Activated gamma-delta T cell treated with Interleukin-2 at 50 U/mL for 16 hours (primary cell): ENCODE measurements at regions not wholly inside any gene's neighbourhood (a gene's known extent, or its start where the extent isn't known, plus 50 kb on each side); places are given as distances from the start of the nearest gene placed in this dataset.

Experiments used
- DNase-seq: peaks from one replicate; pipeline ENCODE4 v3.0.0-alpha.2; 2020

DNA sequence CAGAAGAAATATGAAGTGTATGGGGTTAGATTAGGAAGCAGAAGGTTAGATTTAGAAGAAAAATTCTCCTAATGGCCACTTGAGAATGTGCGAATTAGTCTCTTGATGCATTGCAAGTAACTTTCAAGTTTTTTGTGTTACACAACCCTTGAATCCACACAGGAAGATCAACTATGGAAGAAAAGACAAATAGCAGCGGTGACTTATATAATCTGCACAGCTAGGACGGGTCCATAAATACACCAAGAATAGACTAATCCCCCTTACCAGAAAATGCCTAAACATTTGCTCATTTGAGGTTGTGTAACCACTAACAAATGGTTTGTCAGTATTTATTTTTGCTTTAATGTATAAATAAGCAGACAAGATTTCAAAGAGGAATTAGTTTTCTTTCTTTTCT, 182.6 kb downstream of the TGFB2 start:
- DNase-seq: no peak

DNA sequence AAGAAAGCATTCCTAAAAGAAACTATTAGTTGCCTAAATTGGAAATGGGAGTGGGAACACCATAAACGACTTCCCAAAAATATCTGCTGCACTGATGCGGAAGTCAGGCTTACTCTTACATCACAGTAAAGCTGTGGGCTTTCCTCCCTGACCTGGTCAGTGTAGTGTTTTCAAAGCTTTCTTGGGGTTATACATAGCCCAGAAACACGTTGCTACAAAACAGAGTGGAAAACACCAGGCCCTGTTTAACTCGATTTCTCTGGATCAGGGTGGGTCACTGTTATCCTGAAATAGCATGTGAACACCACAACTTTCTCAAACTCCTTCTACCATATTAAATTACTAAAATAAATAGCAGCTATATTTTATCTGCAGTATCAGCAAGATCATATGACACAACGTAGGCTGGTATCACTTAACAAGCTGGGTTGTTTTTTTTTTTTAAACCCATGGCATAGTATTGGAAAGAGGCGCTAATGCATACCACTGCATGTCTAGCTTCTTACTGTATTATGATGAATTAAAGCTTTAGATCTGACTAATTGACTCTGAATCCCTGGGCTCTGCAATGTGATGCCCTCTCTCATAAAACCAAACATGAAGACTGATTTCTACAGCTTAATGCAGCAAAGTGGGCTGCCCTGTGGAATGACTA, 184.6 kb downstream of the TGFB2 start:
- DNase-seq: no peak

DNA sequence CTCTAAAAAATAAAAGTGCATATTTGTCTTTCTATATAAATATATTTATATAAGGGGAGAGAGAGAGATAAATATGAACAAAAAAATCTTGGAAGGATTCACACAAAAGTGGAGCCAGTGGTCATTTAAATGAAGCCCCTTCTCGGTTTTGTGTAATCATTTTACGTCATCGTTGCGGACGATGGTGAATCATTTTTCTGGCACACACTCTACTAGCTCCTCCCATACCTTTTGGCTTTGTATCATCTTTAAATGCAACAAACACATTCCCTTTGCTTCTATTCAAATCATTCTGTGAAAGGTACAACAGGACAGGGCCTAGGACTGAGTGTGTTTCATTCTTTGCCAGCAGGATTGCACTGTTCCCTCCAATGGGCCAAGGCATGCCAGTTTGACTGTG, 186.8 kb downstream of the TGFB2 start:
- DNase-seq: no peak

DNA sequence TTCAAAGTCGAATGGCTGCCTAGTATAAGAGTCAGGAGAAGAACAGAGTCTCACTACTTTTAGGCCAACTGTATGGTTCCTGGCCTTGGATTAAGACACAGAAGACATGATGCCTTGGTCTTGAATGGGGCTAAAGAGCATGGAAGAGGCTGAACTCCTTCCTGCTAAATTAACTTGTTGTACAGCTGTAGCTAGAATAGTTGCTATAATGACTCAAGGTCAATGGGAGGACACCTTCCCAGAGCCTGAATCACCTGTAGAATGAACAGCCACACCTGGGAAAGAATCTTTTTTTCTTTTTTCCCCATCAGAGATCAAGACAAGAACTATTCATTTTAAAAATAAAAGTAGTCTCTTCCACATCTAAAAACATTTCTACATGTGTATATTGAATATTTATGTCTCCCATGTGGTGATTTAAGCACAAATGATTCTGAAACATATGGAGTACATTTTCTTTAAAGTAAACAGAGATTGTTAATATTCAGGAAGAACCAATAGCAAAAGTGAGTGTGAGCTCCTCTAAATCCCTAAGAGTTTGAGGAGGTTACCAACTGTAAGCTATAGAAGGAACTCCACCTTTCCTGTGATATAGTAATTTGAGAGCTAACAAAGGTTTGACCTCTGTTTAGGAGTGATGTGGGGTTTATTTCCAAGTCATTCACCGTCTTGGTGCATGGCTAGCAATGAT, 191.3 kb downstream of the TGFB2 start:
- DNase-seq: no peak

DNA sequence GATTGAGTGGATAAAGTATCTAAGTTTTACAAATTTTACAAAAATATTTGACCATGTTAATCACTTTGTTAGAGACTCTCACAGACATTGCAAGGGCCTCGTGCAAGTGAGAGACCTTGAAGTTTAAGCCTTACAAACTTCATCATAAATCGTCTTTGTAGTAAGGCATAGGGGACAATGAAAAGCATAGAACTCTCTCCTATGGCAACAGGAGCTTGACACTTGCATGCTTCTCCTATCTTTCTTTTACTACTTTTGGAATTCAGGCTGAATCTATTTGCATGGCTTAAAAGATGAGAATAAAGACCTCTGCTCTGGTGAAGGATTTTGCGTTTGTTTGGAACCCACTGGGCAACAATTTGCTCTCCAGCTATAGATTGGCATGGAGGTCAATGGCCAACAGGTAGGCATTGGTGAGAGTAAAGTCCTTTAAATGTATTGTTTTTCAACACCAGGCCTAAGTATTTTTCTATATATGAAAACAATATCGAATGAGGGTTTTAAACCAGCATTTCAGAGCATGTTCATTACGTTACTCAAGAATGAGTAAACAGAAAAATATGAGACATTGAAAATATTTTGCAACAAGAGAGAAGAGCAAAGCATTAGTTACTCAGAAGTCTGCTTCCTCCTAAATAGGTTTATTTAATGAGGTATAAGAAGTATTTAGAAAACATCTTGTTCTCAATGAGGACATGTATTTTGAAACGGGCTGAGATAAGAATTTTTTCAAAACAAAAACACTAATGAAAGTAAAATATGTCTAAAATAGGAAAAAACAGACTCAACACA, 192.2 kb downstream of the TGFB2 start:
- DNase-seq: no peak

DNA sequence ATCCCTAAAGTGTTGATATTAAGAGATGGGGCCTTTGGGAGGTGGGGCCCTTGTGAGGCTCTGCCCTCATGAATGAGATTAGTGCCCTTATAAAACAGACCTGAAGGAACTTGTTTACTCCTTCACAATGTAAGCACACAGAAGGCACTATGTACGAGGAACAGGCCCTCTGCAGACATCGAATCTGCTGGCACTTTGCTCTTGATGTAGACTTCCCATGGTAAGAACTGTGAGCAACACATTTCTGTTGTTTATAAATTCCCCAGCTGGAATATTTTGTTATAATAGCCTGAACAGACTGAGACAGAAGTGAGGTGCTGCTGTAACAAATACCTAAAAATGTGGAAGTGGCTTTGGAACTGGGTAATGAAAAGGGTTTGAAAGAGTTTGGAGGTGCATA, 193.2 kb downstream of the TGFB2 start:
- DNase-seq: no peak

DNA sequence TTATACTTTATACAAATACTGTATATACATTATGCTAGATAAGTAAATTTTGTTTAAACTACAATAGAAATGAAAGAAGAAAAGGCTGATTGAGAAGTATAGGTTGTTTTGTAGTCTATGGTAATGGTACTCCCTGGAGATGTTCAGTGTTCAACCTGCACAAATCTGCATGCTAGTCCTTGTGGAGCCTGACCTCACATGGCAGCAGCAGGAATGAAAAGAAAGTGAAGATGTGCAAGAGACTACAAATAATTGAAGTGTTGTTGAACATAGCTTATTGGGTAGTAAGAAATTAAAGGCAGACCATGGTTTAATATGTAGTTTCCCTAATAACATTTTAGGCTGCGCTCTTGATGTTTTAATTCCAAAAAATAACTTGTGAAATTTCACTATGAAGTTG, 201.2 kb downstream of the TGFB2 start:
- no peak for DNase-seq

DNA sequence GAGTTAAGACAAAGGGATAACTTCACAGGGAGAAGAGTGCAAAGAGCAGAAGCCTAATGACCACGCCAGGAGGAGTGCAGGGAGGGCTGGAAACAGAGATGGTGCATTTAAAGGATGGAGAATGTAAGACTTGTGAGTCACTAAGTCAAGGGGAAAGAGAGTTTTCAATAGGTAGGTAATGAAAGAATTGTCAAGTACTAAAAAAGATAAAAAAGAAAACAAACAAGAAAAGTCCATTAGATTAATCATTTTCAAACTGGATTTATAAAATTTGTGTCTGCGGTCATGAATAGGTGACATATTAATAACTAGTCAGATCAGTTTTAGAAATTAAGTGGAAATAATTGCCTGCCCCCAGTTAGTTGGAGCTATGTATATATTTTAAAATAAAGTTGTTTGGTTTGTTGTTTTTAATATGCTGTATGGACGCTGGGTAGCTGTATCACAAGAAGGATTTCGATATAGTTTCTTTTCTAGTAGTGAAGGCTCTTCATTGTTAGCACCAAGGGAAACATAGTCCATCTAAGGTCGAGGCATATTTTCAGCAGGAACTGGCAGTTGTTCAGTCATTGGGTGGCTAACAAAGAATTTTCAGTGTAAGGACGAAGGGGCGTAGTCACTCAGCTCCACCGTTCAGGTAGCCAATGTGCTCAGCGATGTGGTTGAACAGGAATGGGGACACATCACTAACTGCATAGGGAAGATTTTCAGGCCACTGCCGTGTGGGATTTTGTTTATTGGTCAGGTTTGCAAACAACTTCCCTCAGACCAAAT, 203.0 kb downstream of the TGFB2 start:
- no peak for DNase-seq

DNA sequence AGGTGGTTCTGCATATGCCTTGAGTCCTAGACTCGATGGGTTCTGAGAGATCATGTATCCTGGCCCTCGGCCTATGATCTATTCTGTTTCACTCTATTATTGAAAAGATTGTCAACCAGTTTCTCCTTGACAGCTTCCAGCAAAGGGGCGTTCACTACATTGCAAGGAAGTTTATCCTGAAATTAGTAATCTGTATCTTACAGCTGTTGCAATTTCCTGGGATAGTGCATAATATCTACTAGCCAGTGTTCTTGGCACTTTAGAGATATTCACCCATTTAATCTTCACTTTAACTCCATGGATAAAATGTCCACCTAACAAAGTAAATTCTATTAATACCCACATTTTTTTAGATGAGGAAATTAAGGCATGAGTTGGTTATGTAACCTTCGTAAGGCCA, 203.6 kb downstream of the TGFB2 start:
- DNase-seq: no peak

DNA sequence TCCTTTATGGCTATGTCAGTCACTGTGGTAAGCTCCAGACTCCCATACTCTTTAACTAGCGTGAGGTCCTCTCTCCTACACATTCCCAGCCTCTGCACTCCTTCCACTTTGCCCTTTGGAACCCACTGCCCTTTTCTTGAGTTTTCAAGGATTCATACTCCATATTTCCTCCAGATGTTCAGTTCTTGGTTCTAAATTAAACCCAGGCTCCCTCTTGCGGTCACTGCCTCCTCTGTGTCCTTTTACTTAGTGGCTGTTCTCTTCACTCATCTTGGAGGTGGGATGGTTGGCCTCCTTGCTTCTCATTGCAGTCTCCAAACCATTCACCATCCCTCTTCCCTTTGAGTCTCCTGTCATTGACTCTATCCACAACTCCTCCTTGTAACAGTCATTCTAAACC, 208.1 kb downstream of the TGFB2 start:
- DNase-seq: no peak

DNA sequence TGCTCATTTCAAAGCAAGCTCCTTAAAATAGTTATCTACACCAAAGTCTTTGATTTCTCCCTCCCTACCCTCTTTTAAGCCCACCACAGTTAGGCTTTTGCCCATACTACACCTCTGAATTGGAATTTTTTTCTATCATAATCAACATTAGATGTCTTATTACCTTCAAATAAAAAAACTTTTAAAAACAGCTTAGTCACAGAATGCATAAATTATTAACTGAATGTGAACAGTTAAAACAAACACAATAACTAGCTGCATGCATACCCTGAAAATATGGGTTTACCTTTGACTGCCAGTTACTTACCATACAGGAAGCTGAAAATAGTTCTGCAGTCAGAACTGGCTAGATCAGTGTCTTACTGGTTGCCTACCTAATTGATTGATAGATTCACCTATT, 210.9 kb downstream of the TGFB2 start:
- no peak for DNase-seq

DNA sequence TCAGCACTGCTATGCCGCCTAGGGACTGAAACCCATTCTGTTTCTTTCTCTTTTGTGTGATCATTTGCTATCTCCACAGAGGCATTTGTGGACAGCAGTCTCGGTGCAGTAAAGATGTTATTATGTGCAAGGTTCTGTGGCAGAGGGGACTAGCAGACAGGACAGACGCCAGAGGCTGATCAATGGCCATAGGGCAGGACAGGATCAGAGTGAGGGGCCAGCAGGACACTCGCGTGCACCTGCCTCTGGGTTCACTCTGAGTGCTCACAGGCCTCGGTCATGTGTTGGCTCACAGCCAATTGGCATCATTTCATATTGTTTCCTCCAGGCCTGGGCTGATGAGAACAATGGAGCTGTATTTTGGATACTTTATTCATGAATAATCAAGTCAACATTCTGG, 212.6 kb downstream of the TGFB2 start:
- DNase-seq: no peak

DNA sequence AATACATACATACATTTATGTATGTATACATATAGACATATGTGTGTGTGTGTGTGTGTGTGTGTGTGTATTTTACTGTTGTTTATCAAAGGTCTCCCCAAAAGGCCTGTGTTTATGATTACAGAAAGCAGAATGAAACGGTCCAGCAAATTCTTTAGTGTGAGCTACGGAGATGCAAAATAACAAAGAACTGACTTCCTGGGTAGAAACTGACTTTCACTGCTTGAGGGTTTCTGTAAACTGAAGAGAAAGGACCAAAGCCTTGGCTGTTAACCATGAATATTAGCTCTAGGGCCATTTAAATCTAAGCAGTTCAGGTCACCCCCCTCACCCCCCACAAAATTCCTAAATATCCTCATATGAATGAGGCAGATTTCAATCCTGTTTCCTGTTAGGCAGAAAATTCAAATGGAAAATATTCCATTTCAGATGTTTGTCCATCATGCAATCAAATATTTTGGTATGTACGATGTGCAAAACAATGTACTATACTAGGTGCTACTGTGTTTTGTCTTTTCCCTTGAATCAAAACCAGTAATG, 213.2 kb downstream of the TGFB2 start:
- DNase-seq: no peak

DNA sequence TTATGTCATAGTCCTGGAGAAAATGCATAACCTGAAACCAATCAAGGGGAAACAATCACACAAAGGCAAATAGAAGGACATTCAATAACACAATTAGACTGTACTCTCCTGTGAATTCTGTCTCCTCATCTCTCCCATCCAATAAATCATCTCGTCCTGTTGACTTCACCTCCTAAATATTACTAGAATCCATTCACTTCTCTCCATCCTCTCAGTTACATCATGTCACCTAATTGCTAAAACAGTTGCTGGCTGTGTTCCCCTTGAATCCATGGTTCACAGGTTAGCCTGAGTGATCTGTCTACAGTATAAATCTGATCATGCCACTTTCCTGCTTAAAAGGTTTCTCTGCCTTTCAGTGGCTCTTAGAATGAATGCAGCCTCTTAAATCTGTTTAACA, 220.2 kb downstream of the TGFB2 start:
- DNase-seq: no peak

DNA sequence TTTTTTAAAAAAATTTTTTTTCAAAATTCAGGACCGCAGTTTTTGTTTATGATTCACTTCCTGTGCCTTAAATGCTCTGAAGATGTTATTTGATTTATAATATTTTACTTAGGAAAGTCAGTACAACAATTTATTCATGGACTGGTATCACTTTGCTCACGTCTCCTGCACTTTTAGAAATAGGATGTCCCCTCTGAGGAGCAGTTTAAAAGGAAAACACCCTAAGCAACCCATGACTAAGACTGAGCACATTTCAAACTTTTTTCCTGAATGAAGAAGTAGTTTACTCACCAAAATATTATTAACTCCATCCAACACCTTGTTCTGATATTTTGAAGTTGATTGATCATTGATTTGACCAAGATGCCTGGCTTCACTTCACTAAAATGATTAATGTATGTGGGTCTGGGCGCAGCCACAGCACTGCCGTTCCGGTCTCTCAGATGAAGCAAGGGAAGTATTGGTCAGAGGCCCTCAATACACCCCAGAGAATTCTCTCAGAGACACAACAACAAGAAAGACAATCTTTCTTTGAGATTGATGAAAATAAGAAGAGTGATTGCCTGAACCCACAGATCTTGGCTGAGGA, 223.9 kb downstream of the TGFB2 start:
- DNase-seq: no peak

DNA sequence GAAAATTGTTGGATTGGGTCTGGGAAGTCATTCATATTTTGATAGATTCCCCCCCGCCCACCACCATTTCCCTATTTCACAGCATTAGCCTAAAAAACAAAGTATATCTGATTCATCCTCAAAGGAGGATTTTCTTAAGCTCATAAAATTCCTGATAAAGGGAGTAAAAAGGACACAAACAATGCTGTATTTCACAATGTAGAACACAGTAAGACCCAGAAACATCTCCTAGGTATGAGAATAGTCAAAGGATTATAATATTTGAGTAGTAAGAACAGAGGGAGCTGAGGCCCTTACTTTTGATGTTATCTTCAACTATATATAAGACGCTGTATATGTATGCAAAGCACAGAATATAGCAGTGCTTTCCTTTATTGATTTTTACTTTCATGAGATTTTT, 225.3 kb downstream of the TGFB2 start:
- no peak for DNase-seq

DNA sequence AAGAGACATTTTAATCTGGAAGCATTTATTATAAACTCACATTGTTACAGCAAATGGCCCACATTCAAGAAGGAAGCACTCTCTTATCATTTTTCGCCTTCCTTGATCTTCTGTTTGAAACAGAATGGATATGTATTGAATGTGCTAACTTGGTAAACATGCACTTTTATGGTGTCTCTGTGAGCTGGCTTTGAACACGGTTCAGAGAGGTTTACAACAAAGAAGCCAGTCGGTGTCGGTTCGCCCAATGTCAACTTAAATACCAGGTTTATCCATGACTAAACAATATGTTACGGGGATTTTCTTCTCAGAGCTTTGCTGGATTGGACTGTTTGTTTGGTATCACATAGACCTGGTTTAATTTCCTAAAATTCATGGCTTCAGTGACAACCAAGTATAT, 226.4 kb downstream of the TGFB2 start:
- DNase-seq: no peak

DNA sequence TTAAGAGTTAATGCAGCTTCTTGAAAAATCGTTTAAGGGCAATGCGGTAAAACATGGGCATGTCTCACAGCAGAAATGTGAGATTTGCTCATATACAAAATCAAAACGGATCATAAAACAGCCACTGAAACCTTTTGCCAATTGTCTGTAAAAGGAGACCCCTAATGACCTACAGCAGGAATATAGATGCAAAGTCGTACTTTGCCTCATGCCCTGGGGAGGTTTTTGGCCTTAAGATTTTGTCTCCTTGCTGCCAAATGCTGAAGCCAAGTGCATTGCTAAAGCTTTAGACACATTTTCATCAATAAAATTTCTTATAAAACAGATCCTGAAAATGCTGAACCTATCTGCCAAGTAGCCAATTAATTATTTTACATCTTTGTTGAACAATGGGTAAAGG, 226.9 kb downstream of the TGFB2 start:
- DNase-seq: no peak

DNA sequence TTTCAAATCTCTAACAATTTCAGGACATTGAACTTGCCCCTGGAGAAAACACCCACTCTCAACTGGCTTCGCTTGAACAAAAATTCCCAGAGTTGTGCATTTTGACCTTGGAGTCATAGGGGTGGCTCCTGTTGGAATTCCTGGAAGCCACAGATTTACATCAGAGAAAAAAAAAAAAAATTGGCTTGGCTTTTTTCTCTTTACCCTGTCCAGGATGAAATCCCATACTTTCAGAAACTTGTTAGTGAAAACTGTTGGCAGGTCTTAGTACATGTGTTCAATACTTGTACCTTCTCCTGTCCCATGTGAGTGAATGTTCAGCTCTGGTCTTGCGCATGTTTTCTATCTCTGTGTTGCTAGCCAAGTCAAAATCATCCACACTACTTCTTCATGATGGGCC, 228.8 kb downstream of the TGFB2 start:
- no peak for DNase-seq

DNA sequence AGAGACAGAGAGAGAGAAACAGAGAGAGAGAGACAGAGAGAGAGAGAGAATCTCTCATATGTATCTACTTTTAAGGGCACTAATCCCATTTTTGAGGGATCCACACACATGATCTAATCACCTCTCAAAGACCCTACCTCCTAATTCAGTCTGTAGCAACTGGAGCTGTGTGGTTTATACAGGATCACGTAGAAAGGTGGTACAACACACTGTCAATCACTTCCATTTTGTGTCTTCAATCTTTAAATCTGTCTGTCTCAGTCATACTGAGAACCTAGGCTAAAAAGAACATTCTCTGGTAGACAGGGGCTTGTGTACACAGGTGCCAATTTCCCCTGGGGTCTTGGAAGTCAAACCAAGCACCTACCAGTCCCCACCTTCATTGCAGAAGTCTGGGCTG, 229.9 kb downstream of the TGFB2 start:
- no peak for DNase-seq

DNA sequence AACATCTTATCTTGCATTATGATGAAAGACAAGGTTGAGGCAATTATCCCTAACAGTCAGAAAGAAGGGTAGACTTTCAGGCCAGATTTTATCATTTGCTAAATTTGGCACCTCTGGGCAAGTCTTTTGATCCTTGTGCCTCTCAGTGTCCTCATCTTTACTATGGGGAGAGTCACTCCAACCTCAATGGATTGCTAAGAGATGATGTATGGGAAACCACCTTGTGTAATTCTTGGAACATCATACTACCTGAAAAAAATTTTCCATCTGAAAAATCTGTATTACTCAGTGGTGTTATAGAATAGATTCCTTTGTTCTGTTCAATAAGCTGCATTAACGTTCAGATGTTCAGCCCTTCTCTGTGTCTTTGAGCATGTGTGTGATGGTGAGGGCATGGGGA, 230.7 kb downstream of the TGFB2 start:
- DNase-seq: no peak

DNA sequence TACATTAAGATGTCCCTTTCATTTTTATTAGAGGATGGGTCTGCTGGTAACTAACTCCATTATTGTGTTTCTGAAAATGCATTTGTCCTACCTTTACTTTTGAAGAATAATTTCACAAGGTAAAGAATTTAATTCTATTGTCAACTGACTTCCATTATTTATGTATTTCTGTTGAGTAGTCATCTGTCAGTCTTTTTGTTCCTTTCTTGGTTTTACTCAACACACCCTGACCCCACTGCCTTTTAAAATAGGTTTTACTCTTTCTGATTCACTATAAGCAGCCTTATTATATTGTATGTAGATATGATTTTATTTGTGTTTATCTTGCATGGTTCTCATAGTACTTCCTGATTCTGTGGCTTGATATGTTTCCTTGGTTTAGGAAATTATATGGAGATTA, 237.5 kb downstream of the TGFB2 start:
- no peak for DNase-seq
